WTC11 (cell line): ENCODE measurements at regions not wholly inside any gene's neighbourhood (a gene's known extent, or its start where the extent isn't known, plus 50 kb on each side); places are given as distances from the start of the nearest gene placed in this dataset.
A peak's percentile ranks its signal among the peaks of the same experiment; 100 is the strongest.

Source experiments
- ATAC-seq: fragments of 200-7000 bp; cut with Tn5 transposase; 2 replicates; pipeline ENCODE4 v1.10.0; 2021; ENCODE audit warnings: mild to moderate bottlenecking, moderate library complexity
- CTCF ChIA-PET: fragments of 300-600 bp; sonication (Branson Sonifier 250); formaldehyde crosslinking; loops from one replicate; lab custom pipeline; 2021; ENCODE audit warnings: antibody characterized with exemption; lab: Charles Lee
- POLR2A ChIA-PET: fragments of 350-600 bp; sonication (Branson Sonifier 250); formaldehyde crosslinking; loops from one replicate; lab custom pipeline; 2021; ENCODE audit warnings: antibody characterized with exemption; lab: Charles Lee
- DNase-seq: peaks from one replicate; pipeline ENCODE4 v3.0.0; 2021; ENCODE audit warnings: low spot score
- H3K27ac Mint-ChIP-seq: 2 replicates; pipeline ENCODE4 v1.8.0; 2021; ENCODE audit warnings: mixed read lengths
- H3K27me3 Mint-ChIP-seq: 2 replicates; pipeline ENCODE4 v1.8.0; 2021; ENCODE audit warnings: low read depth, mild to moderate bottlenecking, moderate library complexity, mixed read lengths
- H3K36me3 Mint-ChIP-seq: 2 replicates; pipeline ENCODE4 v1.8.0; 2021; ENCODE audit warnings: mixed read lengths
- H3K4me1 Mint-ChIP-seq: 2 replicates; pipeline ENCODE4 v1.8.0; 2022; ENCODE audit warnings: mixed read lengths
- H3K4me3 Mint-ChIP-seq: 2 replicates; pipeline ENCODE4 v1.8.0; 2021; ENCODE audit warnings: mild to moderate bottlenecking, moderate library complexity, mixed read lengths
- H3K9me3 Mint-ChIP-seq: 2 replicates; pipeline ENCODE4 v1.8.0; 2021; ENCODE audit warnings: mixed read lengths
- AR ChIP-seq: fragments of 250-450 bp; sonication (Bioruptor Pico); IDR thresholded peaks from 2 replicates; pipeline ENCODE4 v1.9.0; 2021; ENCODE audit warnings: mild to moderate bottlenecking
- ARID4B ChIP-seq: sonication (generic); formaldehyde crosslinking; IDR thresholded peaks from 2 replicates; pipeline ENCODE4 v1.8.0; 2023; ENCODE audit warnings: missing genetic modification reagents, mild to moderate bottlenecking, borderline replicate concordance
- ESRRA ChIP-seq: sonication (generic); formaldehyde crosslinking; IDR thresholded peaks from 2 replicates; pipeline ENCODE4 v1.8.1; 2022; ENCODE audit warnings: mild to moderate bottlenecking, missing genetic modification reagents, borderline replicate concordance
- FOXJ3 ChIP-seq: sonication (generic); formaldehyde crosslinking; IDR thresholded peaks from 2 replicates; pipeline ENCODE4 v1.9.0; 2021; ENCODE audit warnings: missing genetic modification reagents, mild to moderate bottlenecking, borderline replicate concordance
- FOXK1 ChIP-seq: sonication (generic); formaldehyde crosslinking; IDR thresholded peaks from 2 replicates; pipeline ENCODE4 v1.8.0; 2022; ENCODE audit warnings: mild to moderate bottlenecking, moderate library complexity, missing genetic modification reagents
- GRHL2 ChIP-seq: fragments of 250-450 bp; sonication (Bioruptor Pico); IDR thresholded peaks from 2 replicates; pipeline ENCODE4 v1.8.0; 2022; ENCODE audit warnings: mild to moderate bottlenecking, moderate library complexity; ENCODE audit not compliant: insufficient replicate concordance, severe bottlenecking
- HMGA2 ChIP-seq: fragments of 250-450 bp; sonication (Bioruptor Pico); IDR thresholded peaks from 2 replicates; pipeline ENCODE4 v1.4.0; 2021; ENCODE audit warnings: mild to moderate bottlenecking, moderate library complexity
- IRF1 ChIP-seq: sonication (generic); formaldehyde crosslinking; IDR thresholded peaks from 2 replicates; pipeline ENCODE4 v1.8.0; 2023; ENCODE audit warnings: missing genetic modification reagents
- IRF2 ChIP-seq: sonication (generic); formaldehyde crosslinking; IDR thresholded peaks from 2 replicates; pipeline ENCODE4 v1.8.0; 2022; ENCODE audit warnings: low read depth, missing genetic modification reagents, borderline replicate concordance
- MAX ChIP-seq: sonication (generic); formaldehyde crosslinking; IDR thresholded peaks from 2 replicates; pipeline ENCODE4 v1.8.0; 2022; ENCODE audit warnings: mild to moderate bottlenecking, missing genetic modification reagents
- NFYB ChIP-seq: sonication (generic); formaldehyde crosslinking; conservative IDR thresholded peaks from 2 replicates; pipeline ENCODE4 v1.8.0; 2022; ENCODE audit warnings: low read depth, missing genetic modification reagents
- NR1H2 ChIP-seq: sonication (generic); formaldehyde crosslinking; IDR thresholded peaks from 2 replicates; pipeline ENCODE4 v1.9.0; 2021; ENCODE audit warnings: mild to moderate bottlenecking, moderate library complexity, missing genetic modification reagents
- OVOL2 ChIP-seq: fragments of 250-450 bp; sonication (Bioruptor Pico); IDR thresholded peaks from 2 replicates; pipeline ENCODE4 v1.9.0; 2021; ENCODE audit warnings: mild to moderate bottlenecking, borderline replicate concordance
- PREB ChIP-seq: sonication (generic); formaldehyde crosslinking; IDR thresholded peaks from 2 replicates; pipeline ENCODE4 v1.8.1; 2022; ENCODE audit warnings: mild to moderate bottlenecking, missing genetic modification reagents, moderate library complexity, borderline replicate concordance
- RELA ChIP-seq: sonication (generic); formaldehyde crosslinking; IDR thresholded peaks from 2 replicates; pipeline ENCODE4 v1.8.1; 2022; ENCODE audit warnings: missing genetic modification reagents, mild to moderate bottlenecking, borderline replicate concordance
- STAT6 ChIP-seq: sonication (generic); formaldehyde crosslinking; conservative IDR thresholded peaks from 2 replicates; pipeline ENCODE4 v1.8.1; 2023; ENCODE audit warnings: mild to moderate bottlenecking, low read depth, missing genetic modification reagents, moderate library complexity
- TEAD4 ChIP-seq: sonication (generic); formaldehyde crosslinking; IDR thresholded peaks from 2 replicates; pipeline ENCODE4 v1.8.0; 2022; ENCODE audit warnings: mild to moderate bottlenecking, missing genetic modification reagents
- ZNF121 ChIP-seq: sonication (generic); formaldehyde crosslinking; IDR thresholded peaks from 2 replicates; pipeline ENCODE4 v1.8.0; 2023; ENCODE audit warnings: missing genetic modification reagents
- ZNF416 ChIP-seq: fragments of 250-450 bp; sonication (Bioruptor Pico); IDR thresholded peaks from 2 replicates; pipeline ENCODE4 v1.9.0; 2021; ENCODE audit warnings: mild to moderate bottlenecking, inconsistent platforms
- ZNF671 ChIP-seq: fragments of 250-450 bp; sonication (Bioruptor Pico); IDR thresholded peaks from 2 replicates; pipeline ENCODE4 v1.8.0; 2021; ENCODE audit warnings: mild to moderate bottlenecking

GRCh38 chr13:21910546-21910945 is 239.7 kb downstream of the FGF9 start (continued):
- TF ChIP-seq ARID4B = no peak
- no peak for TF ChIP-seq NFYB (CRISPR knock-in tag)

- POLR2A ChIA-PET = interaction anchor here (1.1 kb wide), 1 partner anchor 255 kb away, joined by 6 read pairs; no protein-coding TSS in a partner anchor
- H3K4me3 Mint-ChIP-seq = no peak overlapping the region
- H3K27ac Mint-ChIP-seq = peak overlapping the region; percentile 6
- TF ChIP-seq HMGA2 (CRISPR knock-in tag) (no peak), IRF1 (CRISPR knock-in tag) (no peak), STAT6 (no peak), AR (CRISPR knock-in tag) (no peak), GRHL2 (CRISPR knock-in tag) (no peak), IRF2 (CRISPR knock-in tag) (no peak), ZNF671 (CRISPR knock-in tag) (no peak), ZNF416 (CRISPR knock-in tag) (no peak), NR1H2 (CRISPR knock-in tag) (no peak), TEAD4 (CRISPR knock-in tag) (no peak), RELA (CRISPR knock-in tag) (no peak), FOXK1 (no peak), OVOL2 (CRISPR knock-in tag) (no peak), FOXJ3 (CRISPR knock-in tag) (no peak), ESRRA (CRISPR knock-in tag) (no peak), PREB (CRISPR knock-in tag) (no peak), MAX (CRISPR knock-in tag) (no peak), ZNF121 (no peak)
- TF ChIP-seq, all 79 proteins: peak for 0
- Mint-ChIP-seq H3K9me3 (0 out of 2 replicates have a peak, but pooled peaks cover 3% of the 10 kb centered on the region), H3K27me3 (no peaks in the 10 kb centered on the region), H3K4me1 (peaks cover 26% of the 10 kb centered on the region), H3K36me3 (no peaks in the 10 kb centered on the region)
- CTCF ChIA-PET = interaction anchor here (0.5 to 2.7 kb wide), 8 partner anchors 10 to 693 kb away, joined by 3 to 21 read pairs (median 6); no protein-coding TSS in a partner anchor
- DNase-seq = no peak
- no peak for ATAC-seq
These were observed 240.9 kb downstream of the FGF9 start for GRCh38 chr13:21911646-21912298.
